H1 (cell line): ENCODE measurements at regions not wholly inside any gene's neighbourhood (a gene's known extent, or its start where the extent isn't known, plus 50 kb on each side); places are given as distances from the start of the nearest gene placed in this dataset.

Experiments used
- CTCF ChIA-PET: fragments of 300-600 bp; sonication (Branson Sonifier 250); formaldehyde crosslinking; loops from one replicate; lab custom pipeline; 2021; ENCODE audit not compliant: partially characterized antibody; lab: Charles Lee
- POLR2A ChIA-PET: fragments of 300-600 bp; sonication (Branson Sonifier 250); formaldehyde crosslinking; loops from one replicate; lab custom pipeline; 2021; ENCODE audit warnings: inconsistent platforms; ENCODE audit not compliant: partially characterized antibody; lab: Charles Lee
- DNase-seq, 2 experiments: peaks; one replicate each; pipeline versions ENCODE4 v3.0.0 to v3.0.0-alpha.2; 2010 to 2022; ENCODE audit warnings: low spot score in 2 of 2, low read depth in 1 of 2, mixed read lengths in 1 of 2
- FAIRE-seq: peaks from 2 replicates; lab custom pipeline; 2011; peaks lifted over from hg19 to GRCh38; lab: Jason Lieb, UNC
- H2AFZ ChIP-seq: 2 replicates; pipeline ENCODE4 v1.8.1; 2012; ENCODE audit warnings: low read length, inconsistent platforms
- H2AK5ac ChIP-seq: 2 replicates; pipeline ENCODE4 v1.6.1; 2013; ENCODE audit warnings: low read depth, low read length
- H2BK120ac ChIP-seq: replicated peaks from 2 replicates; pipeline ENCODE3; 2013; ENCODE audit warnings: low read depth, low read length, inconsistent platforms
- H2BK12ac ChIP-seq: 2 replicates; pipeline ENCODE4 v1.6.1; 2013; ENCODE audit warnings: low read depth, low read length
- H2BK15ac ChIP-seq: 2 replicates; pipeline ENCODE4 v1.6.1; 2013; ENCODE audit warnings: low read length
- H2BK20ac ChIP-seq: 2 replicates; pipeline ENCODE4 v1.6.1; 2013; ENCODE audit warnings: low read length
- H2BK5ac ChIP-seq: 2 replicates; pipeline ENCODE4 v1.6.1; 2013; ENCODE audit warnings: low read depth, low read length
- H3K14ac ChIP-seq: 2 replicates; pipeline ENCODE4 v1.6.1; 2013; ENCODE audit warnings: inconsistent platforms; ENCODE audit not compliant: insufficient read length
- H3K18ac ChIP-seq: 2 replicates; pipeline ENCODE4 v1.6.1; 2013; ENCODE audit warnings: low read length; ENCODE audit errors: extremely low read depth
- H3K23ac ChIP-seq: 2 replicates; pipeline ENCODE4 v1.6.1; 2013; ENCODE audit warnings: inconsistent platforms; ENCODE audit not compliant: insufficient read length
- H3K23me2 ChIP-seq: 2 replicates; pipeline ENCODE4 v1.6.1; 2013; ENCODE audit warnings: low read depth, low read length
- H3K27ac ChIP-seq: 2 replicates; pipeline ENCODE4 v1.6.1; 2011; ENCODE audit warnings: low read depth, low read length, inconsistent platforms
- H3K27me3 ChIP-seq, 4 experiments: replicated peaks in 1 of 4; 1 replicate in 1 of 4; 2 replicates in 3 of 4; pipeline versions ENCODE4 v1.6.1 to v1.8.1; 2011 to 2013; ENCODE audit warnings: low read length in 3 of 4, mild to moderate bottlenecking in 3 of 4, inconsistent platforms in 2 of 4, mixed read lengths in 2 of 4, moderate library complexity in 1 of 4; ENCODE audit not compliant: control insufficient read depth in 3 of 4, insufficient read depth in 3 of 4; ENCODE audit errors: extremely low read depth in 1 of 4
- H3K36me3 ChIP-seq, 4 experiments: 2 replicates each; pipeline versions ENCODE4 v1.6.1 to v1.8.1; 2011 to 2013; ENCODE audit warnings: mild to moderate bottlenecking in 4 of 4, low read length in 3 of 4, moderate library complexity in 2 of 4, control low read depth in 1 of 4, inconsistent platforms in 1 of 4; ENCODE audit not compliant: insufficient read depth in 4 of 4, control insufficient read depth in 2 of 4
- H3K4ac ChIP-seq: replicated peaks from 2 replicates; pipeline ENCODE3; 2013; ENCODE audit warnings: low read length, low read depth, mixed read lengths, inconsistent platforms; ENCODE audit not compliant: insufficient read length
- H3K4me1 ChIP-seq, 4 experiments: replicated peaks in 1 of 4; 1 replicate in 1 of 4; 2 replicates in 3 of 4; pipeline versions ENCODE4 v1.6.1 to v1.8.1; 2011 to 2013; ENCODE audit warnings: low read length in 3 of 4, inconsistent platforms in 2 of 4, mixed read lengths in 1 of 4; ENCODE audit not compliant: insufficient read depth in 4 of 4, control insufficient read depth in 3 of 4
- H3K4me2 ChIP-seq, 2 experiments: 2 replicates each; pipeline versions ENCODE4 v1.6.1 to v1.8.1; 2011 to 2013; ENCODE audit warnings: low read depth in 2 of 2, low read length in 2 of 2, control low read depth in 1 of 2, inconsistent platforms in 1 of 2, mild to moderate bottlenecking in 1 of 2; ENCODE audit not compliant: insufficient read depth in 1 of 2
- H3K4me3 ChIP-seq, 4 experiments: fragments of 200-600, 300-600 bp in 1 of 4; sonication (generic), shearing (Covaris generic), sonication (Bioruptor Twin) in 1 of 4; 2 replicates each; pipeline versions ENCODE4 v1.5.1 to v1.8.1; 2011 to 2016; ENCODE audit warnings: low read length in 4 of 4, low read depth in 3 of 4, control low read depth in 2 of 4, inconsistent platforms in 2 of 4, mild to moderate bottlenecking in 2 of 4, mixed read lengths in 1 of 4, moderate library complexity in 1 of 4; ENCODE audit not compliant: insufficient read depth in 2 of 4; ENCODE audit errors: extremely low read depth in 1 of 4
- H3K56ac ChIP-seq: replicated peaks from 2 replicates; pipeline ENCODE3; 2013; ENCODE audit warnings: low read depth, mild to moderate bottlenecking, mixed read lengths, low read length, inconsistent platforms; ENCODE audit not compliant: insufficient read length
- H3K79me1 ChIP-seq: 2 replicates; pipeline ENCODE4 v1.6.1; 2013; ENCODE audit warnings: low read depth, low read length, control low read depth
- H3K79me2 ChIP-seq, 2 experiments: 2 replicates each; pipeline versions ENCODE4 v1.6.1 to v1.8.1; 2012 to 2013; ENCODE audit warnings: low read length in 2 of 2, mild to moderate bottlenecking in 2 of 2, inconsistent platforms in 1 of 2; ENCODE audit not compliant: insufficient read depth in 2 of 2, control insufficient read depth in 1 of 2
- H3K9ac ChIP-seq, 4 experiments: replicated peaks in 1 of 4; 1 replicate in 1 of 4; 2 replicates in 3 of 4; pipeline versions ENCODE4 v1.6.1 to v1.8.1; 2011 to 2013; ENCODE audit warnings: low read depth in 3 of 4, low read length in 3 of 4, control low read depth in 2 of 4, mild to moderate bottlenecking in 2 of 4, moderate library complexity in 2 of 4, inconsistent platforms in 1 of 4; ENCODE audit errors: extremely low read depth in 1 of 4
- H3K9me3 ChIP-seq, 2 experiments: 2 replicates each; pipeline versions ENCODE4 v1.6.1 to v1.8.1; 2012 to 2013; ENCODE audit warnings: mild to moderate bottlenecking in 2 of 2, moderate library complexity in 2 of 2, control low read depth in 1 of 2, inconsistent platforms in 1 of 2, low read depth in 1 of 2, low read length in 1 of 2, mixed read lengths in 1 of 2; ENCODE audit not compliant: insufficient read depth in 2 of 2
- H4K20me1 ChIP-seq, 2 experiments: replicated peaks in 1 of 2; 2 replicates each; pipeline versions ENCODE3 to v1.8.1; 2011 to 2013; ENCODE audit warnings: inconsistent platforms in 2 of 2, low read length in 2 of 2, mild to moderate bottlenecking in 1 of 2; ENCODE audit not compliant: insufficient read depth in 2 of 2, control insufficient read depth in 1 of 2
- H4K5ac ChIP-seq: 2 replicates; pipeline ENCODE4 v1.6.1; 2013; ENCODE audit warnings: low read length, low read depth, mixed read lengths, inconsistent platforms; ENCODE audit not compliant: insufficient read length
- H4K8ac ChIP-seq: 2 replicates; pipeline ENCODE4 v1.8.0; 2013; ENCODE audit warnings: mild to moderate bottlenecking, moderate library complexity, low read length, inconsistent platforms; ENCODE audit not compliant: insufficient read depth; ENCODE audit errors: extremely low read depth
- H4K91ac ChIP-seq: replicated peaks from 2 replicates; pipeline ENCODE3; 2013; ENCODE audit warnings: low read length, mixed read lengths, inconsistent platforms; ENCODE audit not compliant: insufficient read length
- ATF3 ChIP-seq: IDR thresholded peaks from 2 replicates; pipeline ENCODE4 v1.6.1; 2011; ENCODE audit warnings: low read depth, mild to moderate bottlenecking, low read length; ENCODE audit not compliant: insufficient read depth
- BRCA1 ChIP-seq: IDR thresholded peaks from 2 replicates; pipeline ENCODE4 v1.6.1; 2012; ENCODE audit warnings: low read depth, low read length, improper control_type of control experiment
- CBX5 ChIP-seq: fragments of 300-800, 300-1000 bp; sonication (generic); IDR thresholded peaks from 2 replicates; pipeline ENCODE4 v1.7.1; 2016; ENCODE audit warnings: antibody characterized with exemption, low read length, low read depth
- KDM1A ChIP-seq: fragments of 200-600, 300-600 bp; sonication (generic); IDR thresholded peaks from 2 replicates; pipeline ENCODE4 v1.7.1; 2016; ENCODE audit warnings: mild to moderate bottlenecking, low read length, borderline replicate concordance
- MAFK ChIP-seq: IDR thresholded peaks from 2 replicates; pipeline ENCODE4 v1.6.1; 2012; ENCODE audit warnings: low read depth, mild to moderate bottlenecking, improper control_type of control experiment, low read length
- POLR2AphosphoS5 ChIP-seq: IDR thresholded peaks from 2 replicates; pipeline ENCODE4 v1.6.1; 2011; ENCODE audit warnings: low read depth, low read length
- RBBP5 ChIP-seq: IDR thresholded peaks from 2 replicates; pipeline ENCODE4 v1.7.1; 2012; ENCODE audit warnings: low read depth, mild to moderate bottlenecking, inconsistent platforms, low read length, moderate library complexity, borderline replicate concordance
- SIX5 ChIP-seq: IDR thresholded peaks from 2 replicates; pipeline ENCODE4 v1.6.1; 2011; ENCODE audit warnings: mild to moderate bottlenecking, low read depth, low read length
- SP1 ChIP-seq: IDR thresholded peaks from 2 replicates; pipeline ENCODE4 v1.6.1; 2011; ENCODE audit warnings: low read depth, low read length
- TCF12 ChIP-seq: IDR thresholded peaks from 2 replicates; pipeline ENCODE4 v1.6.1; 2011; ENCODE audit warnings: low read depth, mild to moderate bottlenecking, low read length
- WGBS, 2 experiments: shearing (Covaris generic) in 1 of 2; methylation state at CpG; one replicate each; pipeline versions ENCODE4 v1.1.6 to v1.1.7; 2013 to 2015; ENCODE audit warnings: low lambda C conversion rate in 2 of 2, mixed read lengths in 2 of 2, inconsistent platforms in 1 of 2, low coverage in 1 of 2, missing lambda C conversion rate in 1 of 2; ENCODE audit not compliant: insufficient replicate concordance in 2 of 2, insufficient coverage in 1 of 2, insufficient read length in 1 of 2; ENCODE audit errors: extremely low coverage in 1 of 2, missing lambda C conversion rate in 1 of 2; 5-methylcytosine and 5-hydroxymethylcytosine counted together
- TF ChIP-seq, protein P1 (sequence below): IDR thresholded peaks from 2 replicates; pipeline ENCODE4 v1.6.1; 2011; ENCODE audit warnings: low read length, improper control_type of control experiment

DNA sequence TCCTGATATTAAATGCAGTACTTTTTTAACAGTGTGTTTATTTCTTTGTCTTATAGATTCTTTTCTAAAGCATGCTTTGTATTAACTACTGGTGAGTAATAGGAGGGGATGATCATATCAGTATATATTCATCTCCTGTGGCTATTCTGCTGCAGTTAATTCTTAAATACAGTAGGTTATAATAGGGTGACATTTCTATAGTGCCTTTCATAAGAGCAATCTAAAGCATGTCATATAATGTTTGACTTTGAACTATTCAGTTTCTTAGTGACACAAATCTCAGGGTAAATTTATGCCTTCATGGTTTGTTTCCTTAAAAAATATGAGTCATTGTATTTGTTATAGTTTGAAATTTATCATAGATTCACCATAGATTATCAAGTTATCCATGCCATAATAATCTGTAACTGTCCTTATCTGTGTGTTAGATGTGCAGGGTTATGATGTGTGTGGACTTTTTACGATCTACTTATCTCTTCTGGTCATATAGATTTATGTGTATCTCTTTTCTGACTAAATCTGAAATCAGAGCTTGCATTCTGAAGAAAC, 1019.5 kb downstream of the NR2F1-AS1 start:
- WGBS, 2 experiments, result 100% methylated on average over 1 of the region's 1 CpG; no CpG with 5 or more reads in 1 of the 2 experiments
- H3K79me2 ChIP-seq, result no peaks in the 10 kb centered on the region
- no peaks in the 10 kb centered on the region for H3K36me3 ChIP-seq
- no peaks in the 10 kb centered on the region for H3K9me3 ChIP-seq
- no peak overlapping the region for H3K56ac ChIP-seq
- no peak overlapping the region for H3K4ac ChIP-seq
- H3K14ac ChIP-seq, result no peak overlapping the region
- FAIRE-seq (no peak), DNase-seq (no peak)
- H2BK15ac ChIP-seq, result no peak overlapping the region
- no peak overlapping the region for H2AK5ac ChIP-seq
- no peak overlapping the region for H2BK120ac ChIP-seq
- H4K8ac ChIP-seq, result no peak overlapping the region
- H3K27ac ChIP-seq, result no peak overlapping the region
- no peak overlapping the region for H2BK5ac ChIP-seq
- no peaks in the 10 kb centered on the region for H4K20me1 ChIP-seq
- no peaks in the 10 kb centered on the region for H3K23me2 ChIP-seq
- H3K9ac ChIP-seq, result no peak overlapping the region
- ChIA-PET POLR2A (no interaction called here), CTCF (no interaction called here)
- no peak overlapping the region for H3K23ac ChIP-seq
- H3K4me3 ChIP-seq, result no peak overlapping the region
- no peak overlapping the region for H2BK12ac ChIP-seq
- peaks cover 0 to 2% (median 1%) of the 10 kb centered on the region in 4 experiments; a peak in 3 of 7 replicates for H3K4me1 ChIP-seq
- H4K91ac ChIP-seq, result no peak overlapping the region
- H3K79me1 ChIP-seq, result no peaks in the 10 kb centered on the region
- H3K27me3 ChIP-seq, result no peaks in the 10 kb centered on the region
- H2AFZ ChIP-seq, result no peak overlapping the region
- no peak overlapping the region for H4K5ac ChIP-seq
- TF ChIP-seq POLR2AphosphoS5 (no peak), KDM1A (no peak), BRCA1 (no peak), SIX5 (no peak), SP1 (no peak), ATF3 (no peak), CBX5 (no peak), RBBP5 (no peak), TCF12 (no peak), MAFK (no peak)
- TF ChIP-seq, protein P1, sequence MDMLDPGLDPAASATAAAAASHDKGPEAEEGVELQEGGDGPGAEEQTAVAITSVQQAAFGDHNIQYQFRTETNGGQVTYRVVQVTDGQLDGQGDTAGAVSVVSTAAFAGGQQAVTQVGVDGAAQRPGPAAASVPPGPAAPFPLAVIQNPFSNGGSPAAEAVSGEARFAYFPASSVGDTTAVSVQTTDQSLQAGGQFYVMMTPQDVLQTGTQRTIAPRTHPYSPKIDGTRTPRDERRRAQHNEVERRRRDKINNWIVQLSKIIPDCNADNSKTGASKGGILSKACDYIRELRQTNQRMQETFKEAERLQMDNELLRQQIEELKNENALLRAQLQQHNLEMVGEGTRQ, result no peak
- no peak overlapping the region for H3K4me2 ChIP-seq
- no peak overlapping the region for H3K18ac ChIP-seq
- H2BK20ac ChIP-seq, result no peak overlapping the region
